ENCODE measurements at regions not wholly inside any gene's neighbourhood (a gene's known extent, or its start where the extent isn't known, plus 50 kb on each side); places are given as distances from the start of the nearest gene placed in this dataset.

DNA sequence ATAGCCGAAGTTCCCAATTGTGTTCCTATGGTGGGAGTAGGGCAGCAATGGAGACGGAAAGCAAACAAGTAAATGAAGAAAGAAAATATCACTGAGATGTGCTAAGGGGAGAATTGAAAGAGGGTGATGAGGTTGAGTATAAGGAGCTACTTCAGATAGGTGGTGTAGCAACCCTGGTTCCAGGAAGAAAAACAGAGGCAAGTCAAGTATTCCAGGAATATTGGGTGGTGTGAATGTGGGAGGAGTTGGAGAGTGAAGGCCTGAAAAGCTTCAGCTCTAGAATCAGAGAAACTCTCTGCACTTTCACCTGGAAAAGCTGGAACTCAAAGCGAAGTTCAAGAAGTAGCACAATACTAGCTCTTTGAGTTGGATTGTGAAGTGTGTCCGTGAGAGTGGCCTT, 342.1 kb downstream of the TLE4 start:
- DNase-seq, result no peak

DNA sequence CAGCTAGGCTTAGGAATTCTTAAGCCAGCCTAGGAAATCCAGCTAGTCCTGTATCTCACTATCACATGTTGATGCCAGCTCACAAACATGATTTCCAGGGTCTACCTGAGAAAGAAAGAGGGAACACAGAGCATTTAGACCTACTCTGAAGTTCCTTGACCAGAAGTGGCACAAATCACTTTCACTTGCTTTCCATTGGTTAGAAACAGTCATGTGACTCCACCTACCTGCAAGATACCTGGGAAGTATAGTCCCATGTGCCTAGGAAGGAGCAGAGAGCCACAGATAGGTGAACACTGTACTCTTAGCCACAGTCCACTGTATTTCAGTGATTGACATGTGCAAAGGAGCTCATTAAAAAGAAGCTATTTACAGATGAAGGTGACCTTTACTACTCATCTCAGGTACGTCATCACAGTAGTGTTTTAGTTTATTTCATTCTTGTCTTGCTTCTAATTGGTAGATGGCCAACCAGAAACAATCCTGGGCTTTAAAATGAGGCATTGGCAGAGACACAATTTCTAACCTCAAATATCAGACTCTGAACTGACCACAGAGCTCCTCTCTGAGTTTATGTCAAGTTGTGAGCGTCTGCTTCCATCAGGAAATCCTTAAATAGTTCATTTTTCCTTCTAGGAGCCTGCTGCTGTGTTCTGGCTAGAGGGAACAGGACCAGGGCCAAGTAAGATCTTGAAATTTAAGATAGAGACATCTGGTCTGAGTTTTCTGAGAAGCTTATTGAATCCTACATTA, 340.7 kb downstream of the TLE4 start:
- DNase-seq, result peak; percentile 36

DNA sequence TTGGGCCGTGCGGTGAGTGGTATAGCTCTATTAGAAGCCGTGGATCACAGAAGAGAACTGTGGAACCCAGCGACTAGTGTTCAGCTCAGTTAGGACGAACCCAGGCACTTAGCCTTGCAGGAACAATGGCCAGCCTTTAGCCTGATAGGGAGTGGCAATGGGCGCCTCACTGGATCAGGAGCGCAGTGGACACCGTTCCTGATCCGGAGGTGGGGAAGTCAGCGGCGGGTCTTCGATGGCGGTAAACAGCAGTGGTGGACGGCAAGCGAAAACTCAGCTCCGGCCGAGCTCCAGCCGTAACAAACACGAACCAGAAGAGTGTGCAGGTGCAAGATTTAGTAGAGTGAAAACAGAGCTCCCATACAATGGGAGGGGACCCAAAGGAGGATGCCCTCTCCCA, 340.0 kb downstream of the TLE4 start:
- DNase-seq, result no peak

DNA sequence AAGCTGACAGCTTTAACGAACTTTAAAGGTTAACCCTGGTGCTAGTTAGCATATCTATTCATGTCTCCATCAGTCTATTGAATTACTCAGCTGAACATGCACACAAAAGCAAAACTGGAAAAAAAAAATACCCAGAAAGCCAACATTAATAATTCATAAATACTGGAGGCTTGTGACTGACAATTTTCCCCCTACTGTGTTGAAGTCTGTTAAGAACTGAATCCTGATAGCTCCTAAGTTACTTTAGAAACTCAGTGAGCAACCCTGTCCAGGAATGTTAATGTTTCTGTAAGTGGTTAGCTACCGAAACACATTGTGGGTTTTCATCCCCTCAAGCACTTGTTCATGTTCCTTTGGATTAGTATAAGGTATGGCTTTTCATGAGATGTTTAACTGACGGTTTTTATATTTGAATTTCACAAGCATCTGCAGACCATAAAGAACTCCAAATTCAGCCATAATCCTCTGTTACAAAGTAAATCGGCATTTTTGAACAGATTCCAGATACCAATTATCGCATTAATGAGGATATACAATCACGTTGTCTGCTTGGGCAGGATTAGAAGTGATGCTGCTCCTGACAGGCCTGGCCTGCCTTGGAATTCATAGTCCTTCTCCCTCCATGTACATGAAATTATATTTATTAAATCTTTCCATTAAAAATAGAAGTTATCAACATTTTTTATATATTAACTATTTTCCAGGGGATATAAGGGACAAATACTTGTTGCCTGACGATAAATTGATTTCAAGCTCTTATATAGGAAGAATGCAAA, 331.2 kb downstream of the TLE4 start:
- DNase-seq, result no peak

DNA sequence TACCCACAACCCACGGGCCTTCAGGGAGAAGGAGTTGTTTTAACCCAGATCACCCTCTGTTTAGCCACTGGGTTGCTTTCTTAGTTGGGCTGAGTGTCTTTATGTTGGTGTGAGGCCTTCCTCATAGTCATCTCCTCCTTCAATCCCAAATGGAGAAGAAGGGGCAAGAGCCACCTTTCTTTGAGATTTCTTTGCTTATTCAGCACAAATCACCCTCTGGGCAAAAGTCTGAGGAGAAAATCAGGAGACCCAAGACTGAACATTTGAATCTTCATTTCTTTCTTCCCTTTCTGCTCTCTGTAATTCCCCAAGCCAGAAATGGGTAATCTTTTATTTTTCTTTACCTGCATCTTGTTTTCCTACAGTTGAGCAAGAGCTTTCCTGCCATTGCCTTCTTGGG, 329.0 kb downstream of the TLE4 start:
- DNase-seq, result no peak

DNA sequence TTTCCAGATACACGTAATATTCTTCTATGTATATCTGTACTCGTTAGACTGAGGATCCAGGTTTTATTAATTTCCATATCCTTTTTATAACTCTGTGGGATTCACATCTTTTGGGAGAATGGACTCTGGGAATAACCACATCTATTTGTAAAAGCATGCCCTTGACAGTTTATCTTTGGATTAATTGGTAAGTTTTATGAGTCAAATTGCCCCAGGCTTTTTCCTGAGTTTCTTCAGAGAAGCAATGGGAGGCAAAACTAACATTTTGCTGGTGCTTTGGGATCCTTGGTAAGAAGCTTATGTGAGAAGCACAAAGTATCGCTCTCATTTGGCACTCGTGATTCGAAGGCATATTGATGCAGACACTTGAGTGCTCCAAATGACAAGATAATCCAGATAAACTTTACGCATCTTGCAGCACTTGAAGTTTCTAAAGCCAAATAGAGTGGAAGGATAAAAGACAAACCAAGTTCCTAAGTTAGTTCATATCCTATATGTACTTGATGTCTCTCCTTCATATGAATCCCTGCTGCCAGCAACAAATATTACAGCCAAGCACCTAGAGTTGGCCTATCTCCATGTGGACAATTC, 324.7 kb downstream of the TLE4 start:
- peak; percentile 43 for DNase-seq

DNA sequence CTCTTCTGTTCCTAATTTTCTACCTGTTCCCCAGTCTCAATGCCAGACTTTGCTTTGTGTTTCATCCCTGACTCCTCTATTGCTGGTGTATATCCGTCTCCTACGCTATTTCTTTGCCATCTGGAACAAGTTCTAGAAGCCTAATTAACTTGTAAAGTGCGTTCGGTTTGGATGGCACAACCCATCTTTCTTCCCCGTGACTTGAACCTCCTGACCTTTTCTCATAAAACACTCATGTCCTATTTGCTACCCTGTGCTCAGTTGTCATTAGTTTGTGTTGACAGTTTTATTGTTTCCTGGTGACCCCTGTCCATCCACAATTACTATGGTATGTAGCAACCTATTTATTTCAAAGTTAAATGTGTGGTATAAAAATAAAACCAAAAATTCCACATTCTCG, 323.5 kb downstream of the TLE4 start:
- DNase-seq, result no peak

DNA sequence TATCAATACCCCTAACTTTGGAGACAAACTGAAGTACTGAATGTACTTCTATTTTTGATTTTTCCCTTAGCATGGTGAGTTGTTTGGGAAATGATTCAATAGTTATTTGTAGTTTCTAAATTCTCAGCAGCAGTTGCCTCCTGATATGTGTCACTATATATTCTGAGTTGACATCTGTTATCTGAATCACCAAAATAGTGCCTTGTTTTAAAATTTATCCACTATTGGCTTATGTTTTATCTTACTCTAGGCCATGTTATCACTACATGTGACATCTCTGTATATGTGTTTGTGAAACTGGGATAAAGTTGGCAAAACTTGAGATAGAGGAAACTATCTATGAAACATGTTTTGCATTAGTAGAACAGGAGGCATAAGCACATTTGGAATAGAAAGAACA, 317.6 kb downstream of the TLE4 start:
- DNase-seq, result no peak

DNA sequence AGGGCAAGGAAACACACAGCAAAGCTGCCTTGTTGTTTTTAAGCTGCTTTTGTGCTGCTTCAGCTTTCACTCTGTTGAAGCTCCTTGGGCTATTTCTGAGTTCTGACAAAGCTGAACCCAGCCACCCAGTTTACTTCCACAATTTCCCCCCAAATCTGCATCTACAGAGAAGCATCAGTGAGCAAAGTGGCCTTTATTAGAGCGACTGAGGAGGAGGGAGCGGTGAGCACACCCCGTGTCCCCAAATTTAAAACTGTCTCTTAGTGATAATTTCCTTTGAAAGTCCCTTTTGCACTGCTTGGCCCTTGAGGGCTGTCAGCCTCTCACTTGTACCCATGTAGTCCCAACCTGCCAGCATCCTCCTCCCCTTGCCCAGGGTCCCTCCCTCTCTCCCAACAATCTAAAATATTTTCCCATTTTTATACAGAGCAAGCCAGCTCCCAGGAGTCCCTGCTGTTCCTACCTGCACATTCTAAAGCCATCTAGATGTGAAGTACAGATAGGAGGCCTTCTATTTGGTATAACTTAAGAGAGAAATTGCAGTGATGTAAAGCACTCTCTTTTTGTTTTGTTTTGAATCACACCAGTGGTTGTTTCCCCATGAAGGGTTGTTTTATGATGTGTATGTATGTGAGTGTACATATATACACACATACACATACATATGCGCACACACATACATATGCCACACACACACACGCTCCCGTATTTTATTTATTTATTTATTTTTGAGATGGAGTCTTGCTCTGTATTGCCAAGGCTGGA, 313.5 kb downstream of the TLE4 start:
- no peak for DNase-seq

DNA sequence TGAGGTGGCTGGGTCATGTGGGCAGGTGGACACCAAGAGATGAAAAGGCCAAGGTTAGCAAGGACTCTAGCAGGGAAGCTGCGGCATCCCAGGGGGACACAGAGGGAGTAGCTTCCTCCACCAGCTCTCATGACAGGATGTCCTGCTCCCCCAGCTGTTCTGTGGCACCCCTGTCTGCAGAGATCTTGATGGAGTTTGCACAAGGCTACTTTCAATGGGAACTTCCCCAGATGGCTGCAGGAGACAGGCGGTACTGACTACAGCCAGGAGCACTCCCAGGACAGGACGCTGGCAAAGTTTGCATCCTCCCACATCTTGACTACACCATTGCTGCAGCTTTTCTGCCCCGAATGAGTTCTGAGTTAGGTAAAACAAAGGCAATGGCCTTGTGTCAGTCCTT, 312.8 kb downstream of the TLE4 start:
- no peak for DNase-seq

DNA sequence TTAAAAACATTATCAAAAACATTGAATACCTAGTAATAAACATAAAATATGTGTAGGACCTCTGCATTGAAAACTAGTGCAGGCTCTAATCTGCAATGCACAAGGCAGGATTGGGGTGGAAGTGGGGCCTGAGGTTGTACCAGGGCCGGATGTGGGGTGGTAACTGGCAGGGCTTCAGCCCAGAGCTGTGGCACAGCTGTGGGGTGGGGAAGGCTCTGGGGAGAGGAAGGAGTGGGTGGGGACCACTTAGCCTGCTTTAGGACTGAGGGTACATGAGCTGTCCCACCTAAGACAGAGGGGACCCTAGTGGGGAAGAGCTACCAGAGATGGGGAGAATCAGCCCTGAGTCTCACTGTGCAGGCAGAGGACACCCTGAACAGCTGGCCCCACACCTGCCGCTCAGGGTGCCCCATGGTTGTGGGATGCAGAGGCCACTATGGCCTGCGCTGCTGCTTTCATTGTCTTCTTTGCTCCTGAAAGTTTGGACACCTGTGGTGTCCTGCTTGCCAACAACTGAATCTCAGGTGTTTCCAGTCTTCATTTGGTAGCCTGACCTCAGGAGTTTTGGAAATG, 311.4 kb downstream of the TLE4 start:
- no peak for DNase-seq

DNA sequence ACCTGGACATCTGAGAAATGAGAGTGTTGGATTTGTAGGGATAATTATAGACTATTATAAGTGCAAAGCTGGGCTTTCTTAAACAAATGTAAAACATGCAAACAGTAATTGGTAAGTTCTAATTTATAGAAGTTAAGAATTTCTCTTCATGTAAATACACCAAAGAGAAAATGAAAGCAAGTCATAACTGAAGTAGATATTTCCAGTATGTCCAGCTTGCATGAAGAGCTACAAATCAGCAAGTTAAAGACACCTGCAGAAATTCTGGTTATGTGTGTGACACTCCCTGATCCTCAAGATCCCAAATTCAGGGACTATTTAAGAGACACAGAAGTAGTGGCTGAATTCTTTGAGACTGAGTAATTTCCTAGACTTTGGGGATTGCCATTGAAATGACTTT, 308.9 kb downstream of the TLE4 start:
- DNase-seq, result no peak

DNA sequence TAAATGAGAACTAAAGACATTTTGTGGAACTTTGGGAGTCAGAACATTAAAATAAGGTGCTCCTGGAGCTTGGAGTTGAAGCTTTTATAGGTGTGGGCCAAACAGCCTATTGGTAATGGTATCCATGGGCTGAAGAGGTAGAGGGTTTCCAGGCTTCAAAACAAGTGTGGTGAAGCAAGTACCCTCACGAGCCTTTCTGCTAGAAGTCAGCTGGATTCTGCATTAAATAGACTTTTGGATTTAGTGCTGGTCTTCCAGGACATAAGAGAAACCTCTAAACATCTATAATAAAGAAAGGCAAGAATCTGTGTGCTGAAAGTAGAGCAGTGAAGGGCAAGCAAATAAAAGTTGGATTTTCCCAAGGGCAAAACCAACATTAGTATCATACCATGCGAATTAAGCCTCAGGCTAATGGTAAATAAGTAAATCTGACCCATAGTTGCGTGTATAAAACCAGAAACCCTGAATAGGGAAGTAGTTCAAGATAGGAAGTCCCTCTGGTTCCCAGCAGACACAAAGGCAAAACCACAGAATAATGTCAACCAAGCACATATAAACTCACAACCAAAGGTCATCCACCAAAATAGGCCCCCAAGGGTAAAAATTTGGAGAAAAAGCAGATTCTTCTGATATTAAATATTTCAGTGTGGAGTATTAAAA, 306.3 kb downstream of the TLE4 start:
- no peak for DNase-seq

DNA sequence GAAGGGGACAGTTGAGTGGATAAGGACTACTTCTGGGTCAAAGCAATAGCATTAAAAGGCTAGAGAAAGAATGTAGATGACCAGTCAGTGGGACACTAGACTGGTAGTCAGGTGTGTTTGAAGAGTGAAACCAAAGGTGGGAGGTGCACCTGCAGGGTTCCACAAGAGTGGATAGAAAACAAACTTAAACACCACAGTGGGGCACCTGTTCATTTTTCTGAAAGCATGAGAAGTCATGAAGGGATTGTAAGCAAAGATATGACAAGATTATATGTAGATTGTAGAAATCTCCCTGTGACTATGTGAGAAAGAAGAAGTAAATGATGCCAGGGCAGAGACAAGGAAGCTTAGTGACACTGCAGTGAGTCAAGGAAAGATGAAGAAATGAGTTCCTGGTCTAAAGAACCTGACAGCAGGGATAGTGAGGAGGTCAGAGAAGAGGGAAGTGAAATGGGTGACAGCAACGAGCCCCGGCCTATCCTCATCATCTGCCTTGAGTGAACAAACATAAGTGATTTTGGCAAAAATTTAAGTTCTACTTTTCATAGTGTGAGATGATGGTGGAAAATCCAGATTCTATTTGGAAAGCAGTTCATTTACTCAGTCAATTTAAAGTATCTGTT, 296.9 kb downstream of the TLE4 start:
- no peak for DNase-seq

DNA sequence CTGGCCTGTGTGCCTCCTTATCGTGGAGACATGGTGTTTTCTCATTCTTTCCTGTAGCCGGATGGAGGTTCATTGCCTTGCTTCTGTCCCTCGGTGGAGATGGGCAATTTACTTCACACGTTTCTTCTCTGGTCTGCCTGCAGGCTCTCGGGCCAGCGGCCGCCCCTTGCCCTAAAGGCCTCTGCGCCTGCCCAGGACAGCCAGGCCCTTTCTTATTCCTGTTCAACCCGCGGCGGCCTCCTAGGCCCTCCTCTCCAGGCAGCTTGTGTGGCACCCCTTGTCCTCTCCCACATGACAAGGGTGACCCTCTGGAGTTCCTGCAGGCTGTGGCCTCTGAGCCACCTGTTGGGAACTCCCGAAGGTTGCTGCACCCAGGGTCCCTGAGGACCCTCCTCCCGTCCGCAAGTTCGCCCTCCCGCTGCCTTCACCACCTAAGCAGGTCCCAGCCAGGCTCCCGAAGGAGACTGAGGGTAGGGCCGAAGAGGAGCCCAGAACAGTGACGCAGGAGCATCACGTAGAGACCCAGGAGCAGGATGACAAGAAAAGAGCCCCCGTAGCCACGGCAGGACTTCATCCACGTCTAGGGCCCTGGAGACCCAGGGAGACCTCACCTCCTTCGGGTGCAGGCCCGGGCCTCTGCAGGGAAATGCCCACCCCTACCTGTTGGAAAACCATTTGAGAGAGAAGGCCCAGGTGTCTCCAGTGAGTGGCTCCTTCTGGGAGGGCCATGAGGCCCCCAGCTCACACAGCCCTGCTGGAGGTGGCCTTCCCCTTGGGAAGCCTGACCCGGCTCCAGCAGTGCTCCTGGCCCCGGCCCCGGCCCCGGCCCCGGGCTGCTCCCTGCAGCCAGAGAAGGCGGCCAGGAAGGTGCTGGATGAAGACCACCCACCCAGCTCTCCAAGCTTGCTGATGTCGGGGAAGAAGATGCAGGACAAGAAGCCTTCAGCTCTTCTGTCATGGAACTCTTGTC, 291.4 kb downstream of the TLE4 start:
- no peak for DNase-seq

DNA sequence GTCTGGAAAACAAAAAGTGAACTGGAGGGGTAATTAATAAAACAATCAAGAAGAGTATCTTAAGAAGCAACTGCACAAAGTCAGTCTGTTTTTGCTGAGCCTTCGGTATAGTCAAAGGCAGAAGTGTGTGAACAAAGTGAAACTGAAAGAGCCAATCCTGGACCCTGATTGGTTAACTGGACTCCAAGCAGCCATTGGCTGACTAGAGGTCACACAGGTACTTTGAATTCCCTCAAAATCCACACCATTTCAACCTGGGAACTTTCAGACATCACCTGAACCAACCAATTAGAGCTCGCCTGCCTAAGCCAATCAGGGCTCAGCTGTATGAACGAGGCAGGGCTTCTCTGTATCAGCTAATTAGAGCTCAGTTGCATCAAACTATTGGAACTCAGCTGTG, 286.7 kb downstream of the TLE4 start:
- no peak for DNase-seq

DNA sequence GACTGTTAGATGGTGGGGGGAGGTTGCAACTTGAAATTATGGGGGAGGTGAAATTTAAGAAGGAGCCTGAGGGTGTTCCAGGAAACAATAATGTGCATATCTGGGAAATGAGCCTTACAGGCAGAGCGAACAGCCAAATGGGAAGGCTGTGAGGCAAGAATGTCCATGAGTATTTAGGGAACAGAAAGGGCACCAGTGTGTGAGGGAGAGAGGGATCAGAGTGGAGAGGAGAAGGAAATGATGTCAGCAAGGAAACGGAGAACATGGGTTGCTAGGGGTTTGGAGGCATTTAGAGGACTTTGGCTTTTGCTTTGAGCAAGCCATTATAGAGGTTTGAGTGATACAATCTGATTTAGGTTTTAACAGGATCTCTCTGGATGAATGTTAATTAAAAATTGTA, 285.4 kb downstream of the TLE4 start:
- DNase-seq, result no peak

DNA sequence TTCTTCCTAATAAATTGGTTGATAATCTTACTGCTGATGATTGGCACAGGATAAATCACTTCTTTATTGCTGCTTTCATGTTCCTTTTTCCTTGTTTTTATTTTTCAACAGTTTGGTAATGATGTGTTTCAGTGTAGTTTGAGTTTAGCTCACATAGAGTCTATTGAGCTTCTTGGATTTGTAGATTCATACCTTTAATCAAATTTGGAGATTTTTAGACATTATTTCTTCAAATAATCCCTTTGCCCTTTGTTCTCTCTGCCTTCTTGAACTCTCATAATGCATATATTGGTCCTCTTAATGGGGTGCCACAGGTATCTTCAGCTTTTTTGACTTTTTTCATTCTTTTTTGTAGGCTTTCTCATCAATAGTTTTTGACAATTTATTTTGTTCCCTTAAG, 275.3 kb downstream of the TLE4 start:
- DNase-seq, result no peak

DNA sequence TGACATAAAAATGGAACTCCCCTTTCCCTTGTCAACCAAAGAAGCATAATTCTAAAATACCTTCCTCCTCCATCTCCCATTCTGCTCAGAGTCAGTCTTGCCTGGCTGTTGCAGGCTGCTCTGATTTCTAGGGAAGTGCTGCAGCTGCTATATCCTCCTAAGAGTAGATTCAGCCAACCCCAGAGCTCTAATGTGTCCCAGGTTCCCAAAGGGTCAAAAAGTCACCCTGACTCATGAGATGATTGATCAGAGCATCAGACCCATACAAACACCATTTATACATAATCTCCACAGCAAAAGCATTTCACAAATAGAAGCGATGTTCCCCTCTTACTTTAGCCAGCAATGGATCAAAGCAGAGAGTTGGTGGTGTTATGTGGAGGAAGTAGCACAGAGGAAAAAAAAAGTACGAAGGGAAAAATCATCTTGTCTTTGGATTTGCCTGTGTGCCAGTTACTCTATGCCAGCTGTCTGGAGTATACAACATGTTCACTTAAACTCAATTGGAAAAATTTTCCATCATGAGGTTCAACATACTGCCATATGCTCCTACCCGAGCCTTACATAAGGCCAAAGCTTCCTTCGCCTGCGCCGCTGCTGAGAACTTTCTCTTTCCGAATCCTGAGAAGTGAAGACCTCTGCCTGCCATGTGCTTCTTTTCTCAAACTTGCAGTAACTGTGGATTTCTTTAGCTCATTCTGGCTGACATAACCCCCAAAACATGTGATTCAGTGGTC, 258.0 kb downstream of the TLE4 start:
- DNase-seq, result no peak

DNA sequence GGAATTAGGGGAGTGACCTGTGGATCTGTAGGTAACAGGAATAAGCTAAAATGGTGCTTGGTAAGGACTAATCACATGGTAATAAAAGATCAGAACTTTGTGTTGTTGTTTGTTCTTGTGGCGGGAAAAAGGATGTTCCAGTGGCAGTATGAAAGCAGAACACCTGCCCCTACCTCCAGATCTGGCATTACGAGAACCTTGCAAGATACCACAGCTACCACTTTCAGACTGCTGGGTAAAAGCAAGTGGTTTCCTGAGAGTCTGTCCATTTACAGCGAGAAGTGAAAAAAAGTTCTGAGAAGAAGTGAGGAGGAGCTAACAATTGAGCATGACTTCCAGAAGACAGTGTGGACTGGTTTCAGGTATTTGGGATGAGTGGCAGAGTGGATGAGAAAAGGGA, 252.5 kb downstream of the TLE4 start:
- DNase-seq, result no peak
